Peyer's patch (tissue), 4 donors: ENCODE measurements at regions not wholly inside any gene's neighbourhood (a gene's known extent, or its start where the extent isn't known, plus 50 kb on each side); places are given as distances from the start of the nearest gene placed in this dataset.

ENCODE experiments used
- DNase-seq, 3 donors: peaks; one replicate each; pipeline ENCODE4 v3.0.0-alpha.2; 2017 to 2019
- H3K27ac ChIP-seq, 4 donors: fragments of 200-600 bp; sonication (generic); one replicate each; pipeline ENCODE4 v1.5.1; 2016 to 2019
- H3K27me3 ChIP-seq, 2 donors: fragments of 200-600 bp; sonication (generic); one replicate each; pipeline ENCODE4 v1.5.1; 2019
- H3K36me3 ChIP-seq, 3 donors: fragments of 200-600 bp; sonication (generic); one replicate each; pipeline ENCODE4 v1.5.1; 2016 to 2019
- H3K4me1 ChIP-seq, 4 donors: fragments of 200-600 bp; sonication (generic); one replicate each; pipeline ENCODE4 v1.5.1; 2016 to 2019
- H3K4me3 ChIP-seq, 4 donors: fragments of 200-600 bp; sonication (generic); 1 replicate in 3 of 4; 2 replicates in 1 of 4; pipeline ENCODE4 v1.5.1; 2016 to 2019; ENCODE audit warnings: mild to moderate bottlenecking in 1 of 4
- H3K9me3 ChIP-seq, 4 donors: fragments of 200-600 bp; sonication (generic); one replicate each; pipeline ENCODE4 v1.5.1; 2016 to 2019; ENCODE audit warnings: mild to moderate bottlenecking in 1 of 4
- CTCF ChIP-seq, 6 experiments: fragments of 450-650 bp in 4 of 6; fragments of 200-600 bp in 2 of 6; sonication (generic) in 1 of 6; IDR thresholded peaks; one replicate each; pipeline ENCODE4 v1.5.1; 2017 to 2019; ENCODE audit warnings: antibody characterized with exemption in 6 of 6, mild to moderate bottlenecking in 3 of 6, moderate library complexity in 1 of 6
- POLR2A ChIP-seq, 2 donors: fragments of 450-650 bp; IDR thresholded peaks; one replicate each; pipeline ENCODE4 v1.5.1; 2017; ENCODE audit warnings: antibody characterized with exemption in 2 of 2, mild to moderate bottlenecking in 2 of 2, moderate library complexity in 2 of 2

- no peak overlapping the region for H3K4me3 ChIP-seq
- H3K36me3 ChIP-seq = no peaks in the 10 kb centered on the region
- H3K27ac ChIP-seq = no peak overlapping the region
- TF ChIP-seq CTCF (IDR thresholded peaks at IDR 0.05) (no peak), POLR2A (IDR thresholded peaks at IDR 0.05) (no peak)
- no peaks in the 10 kb centered on the region for H3K9me3 ChIP-seq
- DNase-seq = no peak
- no peaks in the 10 kb centered on the region for H3K4me1 ChIP-seq
- no peaks in the 10 kb centered on the region for H3K27me3 ChIP-seq
Measured at GRCh38 chr6:23096876-23097275, 527.5 kb downstream of the HDGFL1 start.

- H3K4me3 ChIP-seq = no peak overlapping the region
- H3K27me3 ChIP-seq = no peaks in the 10 kb centered on the region
- H3K9me3 ChIP-seq = no peaks in the 10 kb centered on the region
- no peak for TF ChIP-seq CTCF (IDR thresholded peaks at IDR 0.05)
- TF ChIP-seq POLR2A (IDR thresholded peaks at IDR 0.05) = no peak
- no peaks in the 10 kb centered on the region for H3K36me3 ChIP-seq
- H3K27ac ChIP-seq = no peak overlapping the region
- H3K4me1 ChIP-seq = no peaks in the 10 kb centered on the region
- no peak for DNase-seq
Measured at GRCh38 chr6:23097566-23097965, 528.2 kb downstream of the HDGFL1 start.

- no peak overlapping the region for H3K27ac ChIP-seq
Measured at GRCh38 chr6:23106951-23107350, 537.6 kb downstream of the HDGFL1 start.

GRCh38 chr6:23111984-23112383 is 542.6 kb downstream of the HDGFL1 start:
- Histone ChIP-seq H3K27me3 (no peaks in the 10 kb centered on the region), H3K4me3 (no peak overlapping the region), H3K36me3 (no peaks in the 10 kb centered on the region), H3K4me1 (no peaks in the 10 kb centered on the region), H3K27ac (no peak overlapping the region), H3K9me3 (no peaks in the 10 kb centered on the region)
- TF ChIP-seq CTCF (IDR thresholded peaks at IDR 0.05) = no peak
- TF ChIP-seq POLR2A (IDR thresholded peaks at IDR 0.05) = no peak
- DNase-seq = no peak

More at GRCh38 chr6:23106951-23107350, 537.6 kb downstream of the HDGFL1 start:
- Histone ChIP-seq H3K9me3 (no peaks in the 10 kb centered on the region), H3K4me1 (no peaks in the 10 kb centered on the region), H3K36me3 (no peaks in the 10 kb centered on the region), H3K4me3 (no peak overlapping the region), H3K27me3 (no peaks in the 10 kb centered on the region)
- no peak for TF ChIP-seq POLR2A (IDR thresholded peaks at IDR 0.05)
- no peak for TF ChIP-seq CTCF (IDR thresholded peaks at IDR 0.05)
- DNase-seq = no peak

GRCh38 chr6:23114812-23115504 is 545.6 kb downstream of the HDGFL1 start:
- no peaks in the 10 kb centered on the region for H3K4me1 ChIP-seq
- DNase-seq = no peak
- TF ChIP-seq POLR2A (IDR thresholded peaks at IDR 0.05) (no peak), CTCF (IDR thresholded peaks at IDR 0.05) (no peak)
- no peaks in the 10 kb centered on the region for H3K9me3 ChIP-seq
- no peaks in the 10 kb centered on the region for H3K27me3 ChIP-seq
- no peak overlapping the region for H3K4me3 ChIP-seq
- no peak overlapping the region for H3K27ac ChIP-seq
- no peaks in the 10 kb centered on the region for H3K36me3 ChIP-seq

- no peaks in the 10 kb centered on the region for H3K9me3 ChIP-seq
- H3K4me3 ChIP-seq = no peak overlapping the region
- H3K27ac ChIP-seq = no peak overlapping the region
- no peaks in the 10 kb centered on the region for H3K4me1 ChIP-seq
- TF ChIP-seq CTCF (IDR thresholded peaks at IDR 0.05) (no peak), POLR2A (IDR thresholded peaks at IDR 0.05) (no peak)
- no peak for DNase-seq
- H3K27me3 ChIP-seq = no peaks in the 10 kb centered on the region
- no peaks in the 10 kb centered on the region for H3K36me3 ChIP-seq
Measured at GRCh38 chr6:23137611-23138010, 568.2 kb downstream of the HDGFL1 start.
